ENCODE measurements at regions not wholly inside any gene's neighbourhood (a gene's known extent, or its start where the extent isn't known, plus 50 kb on each side); places are given as distances from the start of the nearest gene placed in this dataset.

GRCh38 chr6:146865756-146866379 lies 267.1 kb downstream of the ADGB start:
- no peak for DNase-seq

- DNase-seq = no peak
These were observed 268.1 kb downstream of the ADGB start for GRCh38 chr6:146866731-146867414.

DNA sequence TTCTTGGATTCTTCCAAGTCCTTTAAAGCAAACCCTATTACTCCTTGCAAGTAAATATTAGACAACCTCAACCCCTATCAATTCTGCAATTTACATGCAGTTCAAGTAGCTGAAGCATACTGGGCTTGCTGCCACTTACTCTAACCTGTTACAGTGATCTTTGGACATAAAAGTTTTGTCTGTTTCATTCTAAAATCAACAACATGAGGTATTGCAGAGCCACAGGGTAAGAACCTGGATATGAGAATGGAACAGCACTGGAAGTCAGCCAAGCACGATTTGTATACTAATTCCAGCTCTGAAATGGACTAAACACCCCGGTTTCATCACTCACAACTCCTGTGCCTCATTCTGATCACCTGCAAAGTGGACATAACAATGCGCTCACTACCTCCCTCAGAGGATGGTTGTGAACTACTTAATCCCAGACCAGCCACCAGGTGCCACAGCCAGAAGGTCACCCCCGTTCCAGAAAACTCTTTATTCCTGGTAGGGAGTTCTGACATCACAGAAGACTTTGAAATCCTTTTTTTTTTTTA lies 270.0 kb downstream of the ADGB start:
- no peak for DNase-seq

GRCh38 chr6:146870760-146871159 lies 272.0 kb downstream of the ADGB start:
- DNase-seq = no peak

DNA sequence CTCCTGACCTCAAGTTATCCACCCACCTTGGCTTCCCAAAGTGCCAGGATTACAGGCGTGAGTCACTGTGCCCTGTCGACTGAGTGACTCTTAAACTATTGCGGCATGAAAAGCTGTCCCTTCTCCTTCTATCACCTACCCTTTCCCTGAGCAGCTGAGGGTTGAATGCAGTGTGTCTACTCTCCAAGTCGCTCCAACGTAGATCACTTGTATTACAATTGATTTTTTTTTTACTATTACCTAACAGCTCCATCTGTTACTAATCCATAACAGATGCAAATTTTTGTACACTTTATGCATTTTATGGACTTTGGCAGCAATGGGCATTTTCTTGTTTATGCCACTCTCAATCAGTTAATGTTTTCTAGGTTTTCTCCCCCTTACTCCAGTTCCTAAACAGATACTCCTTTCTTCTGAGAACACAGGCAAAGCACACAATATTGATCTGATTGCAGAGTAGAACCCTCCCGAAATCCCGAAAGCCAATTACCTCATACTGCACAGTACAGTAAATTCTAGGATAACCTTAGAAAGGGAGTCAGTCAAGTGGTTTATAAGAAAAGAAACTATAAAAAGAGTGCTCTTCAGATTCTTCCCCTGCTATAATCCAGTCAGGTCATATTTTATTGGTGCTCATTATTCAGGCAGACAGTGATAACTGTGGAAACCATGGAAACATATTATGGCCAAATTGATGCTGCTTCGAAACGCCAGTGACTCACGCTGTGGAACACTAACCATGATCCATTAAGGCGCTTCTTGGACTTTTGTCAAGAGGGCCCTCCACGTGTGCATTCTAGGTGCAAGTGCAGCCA lies 273.0 kb downstream of the ADGB start:
- DNase-seq = no peak

DNA sequence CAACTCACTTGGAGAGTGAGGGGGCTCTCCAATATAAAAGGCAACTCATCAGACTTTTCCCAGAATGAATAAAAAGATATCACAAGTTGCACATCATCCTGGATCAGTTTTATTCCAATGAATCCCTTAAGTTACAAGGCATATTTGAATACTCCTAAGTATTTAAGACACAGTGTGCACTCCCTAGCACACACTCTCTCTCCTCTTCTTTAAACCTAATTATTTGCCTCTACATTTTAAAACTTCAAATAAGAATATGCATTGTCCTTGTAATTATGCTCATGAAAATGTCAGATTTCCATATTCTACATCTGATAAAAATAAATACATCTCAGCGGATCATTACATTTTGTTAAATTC lies 273.6 kb downstream of the ADGB start:
- DNase-seq = no peak

- DNase-seq = no peak
These were observed 275.7 kb downstream of the ADGB start for GRCh38 chr6:146874278-146875018.

GRCh38 chr6:146875927-146876270 lies 277.1 kb downstream of the ADGB start:
- no peak for DNase-seq

DNA sequence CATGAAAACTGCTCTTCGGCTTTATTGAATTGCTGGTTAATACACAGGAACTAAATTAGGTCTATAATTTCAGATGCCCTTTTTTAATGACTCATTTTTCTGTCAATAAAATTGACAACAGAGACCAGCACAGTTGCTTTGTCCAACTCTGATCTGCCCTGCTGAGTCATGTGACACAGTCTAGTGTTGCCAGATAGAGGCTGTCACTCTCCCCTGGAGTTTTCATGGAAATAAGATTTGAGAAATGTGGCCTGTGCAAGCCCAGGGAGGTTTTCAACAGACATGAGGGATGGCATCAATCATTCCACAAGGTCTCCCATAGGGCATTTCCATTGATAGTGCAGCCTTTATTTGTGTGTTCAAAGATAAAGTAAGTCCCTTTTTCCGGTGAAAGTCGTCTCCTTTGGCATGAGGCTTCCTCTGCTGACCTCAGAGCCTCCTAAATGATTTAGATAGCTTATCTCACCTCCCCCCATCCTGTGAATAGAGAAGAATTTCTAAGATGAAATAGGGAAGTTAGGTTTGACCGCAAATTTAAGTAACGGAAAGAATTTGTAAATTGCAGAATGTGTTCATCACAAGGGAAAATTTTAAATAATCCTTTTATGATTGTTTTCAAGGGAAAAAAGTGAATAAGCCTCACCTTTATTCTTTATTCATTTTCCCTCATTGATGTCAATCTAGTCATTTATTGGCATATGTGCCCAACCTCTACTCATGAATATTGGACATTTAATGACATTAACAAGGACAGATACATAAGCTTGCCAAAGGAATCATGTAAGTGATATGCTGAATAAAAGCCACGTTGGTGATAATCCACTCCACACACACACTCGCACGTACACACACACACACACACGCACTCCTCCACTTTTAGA lies 277.7 kb downstream of the ADGB start:
- no peak for DNase-seq

GRCh38 chr6:146878168-146878951 lies 279.6 kb downstream of the ADGB start:
- no peak for DNase-seq

DNA sequence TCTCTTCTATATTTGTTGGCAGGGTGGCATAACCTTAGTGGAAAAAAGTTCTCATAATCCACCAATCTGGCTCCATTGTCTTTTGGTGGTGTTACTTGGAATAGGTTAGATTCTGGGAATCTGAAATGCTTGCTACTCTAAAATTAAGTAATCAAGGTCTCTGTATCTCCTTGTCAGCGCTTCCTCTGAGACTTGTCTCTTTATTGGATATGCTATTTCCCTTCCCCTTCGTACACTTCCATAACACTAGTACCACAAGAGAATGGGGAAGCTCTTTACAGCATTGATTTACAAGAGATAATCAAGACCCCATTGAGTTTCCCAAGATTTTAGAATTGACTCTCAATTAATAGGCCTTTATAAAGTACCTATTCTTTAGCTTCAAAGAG lies 280.2 kb downstream of the ADGB start:
- DNase-seq = no peak

DNA sequence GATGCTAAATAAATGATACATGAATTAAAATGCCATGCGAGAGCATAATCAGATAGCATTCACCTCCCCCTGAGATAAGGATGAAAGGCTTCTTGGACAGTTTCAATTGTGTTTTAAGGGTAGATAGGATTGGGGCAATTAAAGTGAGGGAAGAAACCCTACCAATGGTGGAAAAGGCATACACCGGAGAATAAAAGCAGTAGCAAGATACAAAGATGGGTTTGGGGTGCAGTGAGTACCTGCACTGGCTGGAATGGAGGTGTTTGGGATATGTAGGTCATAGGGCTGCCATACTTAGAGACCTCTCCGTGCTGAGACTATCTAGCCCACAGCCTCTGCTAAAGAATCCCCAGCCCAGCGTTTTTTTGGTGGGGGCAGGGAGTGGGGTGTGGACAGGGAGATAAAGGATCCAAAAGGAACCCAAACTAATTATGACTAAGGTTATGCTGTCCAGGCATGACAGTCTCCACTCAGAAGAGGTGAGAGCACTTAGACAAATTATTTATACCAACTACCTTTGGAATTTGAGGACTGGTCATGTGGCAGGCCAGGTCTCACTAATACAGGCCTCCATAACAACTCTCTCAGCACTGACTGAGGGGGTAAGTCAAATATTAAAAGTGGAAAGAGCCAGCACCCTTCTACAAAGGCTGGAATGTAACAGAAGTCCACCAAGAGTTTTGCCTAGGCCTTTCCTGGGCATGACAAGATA lies 280.8 kb downstream of the ADGB start:
- DNase-seq = no peak

GRCh38 chr6:146881228-146882181 lies 282.7 kb downstream of the ADGB start:
- no peak for DNase-seq

DNA sequence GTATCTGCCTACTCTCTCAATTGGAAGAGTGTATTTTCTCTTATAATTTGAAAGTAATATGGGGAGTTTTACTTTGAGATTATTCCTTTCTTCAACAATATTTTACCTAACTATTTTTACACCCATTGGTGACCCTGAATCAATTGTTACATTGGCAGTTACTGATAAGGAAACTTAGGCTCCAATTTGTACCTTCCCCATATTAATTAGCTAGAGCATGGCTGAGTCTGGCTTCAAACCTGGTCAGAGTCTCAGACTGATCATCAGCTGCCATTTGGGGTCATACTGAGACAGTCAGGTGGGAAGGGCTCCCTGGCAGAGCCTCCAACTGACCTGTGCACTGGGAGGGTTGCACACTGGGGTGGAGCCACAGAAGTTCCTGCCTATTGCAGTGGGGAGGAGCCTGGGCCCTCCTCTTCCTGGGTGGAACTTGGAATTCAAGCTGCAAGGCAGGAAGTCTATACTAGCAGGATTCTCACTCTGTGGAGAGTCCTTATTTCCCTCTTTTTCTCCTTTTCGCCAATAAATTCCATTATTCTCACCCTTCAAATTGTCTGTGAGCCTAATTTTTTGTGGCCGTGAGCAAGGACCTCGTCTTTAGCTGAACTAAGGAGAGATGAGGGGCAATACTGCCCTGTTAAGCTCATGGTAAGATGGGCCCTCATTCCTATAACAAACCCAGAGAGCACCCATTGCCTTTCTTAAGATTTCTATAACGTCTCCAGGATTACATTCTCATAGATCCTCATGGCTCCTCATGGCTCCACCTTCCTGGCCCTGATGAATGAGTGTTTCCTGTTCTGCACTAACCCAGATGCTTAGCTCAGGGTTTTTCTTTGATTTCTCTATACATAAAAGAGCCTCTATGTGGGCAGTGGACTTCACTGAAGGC lies 285.1 kb downstream of the ADGB start:
- no peak for DNase-seq

- no peak for DNase-seq
These were observed 286.0 kb downstream of the ADGB start for GRCh38 chr6:146884728-146885127.

- no peak for DNase-seq
These were observed 287.1 kb downstream of the ADGB start for GRCh38 chr6:146885708-146886457.

GRCh38 chr6:146886587-146887446 lies 288.0 kb downstream of the ADGB start:
- no peak for DNase-seq

Measured in femur (tissue), 1 donor.